Thyroid gland (tissue), 4 donors: ENCODE measurements at regions not wholly inside any gene's neighbourhood (a gene's known extent, or its start where the extent isn't known, plus 50 kb on each side); places are given as distances from the start of the nearest gene placed in this dataset.

Experiments used
- CTCF ChIP-seq, 6 experiments: fragments of 200-600 bp in 3 of 6; fragments of 450-650 bp in 3 of 6; sonication (generic) in 3 of 6; IDR thresholded peaks; one replicate each; pipeline ENCODE4 v1.5.1; 2016 to 2019; ENCODE audit warnings: antibody characterized with exemption in 6 of 6, mild to moderate bottlenecking in 2 of 6, inconsistent platforms in 1 of 6, moderate library complexity in 1 of 6
- POLR2A ChIP-seq, 2 donors: fragments of 450-650 bp; IDR thresholded peaks; one replicate each; pipeline ENCODE4 v1.6.1; 2017; ENCODE audit warnings: antibody characterized with exemption in 2 of 2, mild to moderate bottlenecking in 2 of 2, moderate library complexity in 1 of 2

GRCh38 chr6:54037277-54037779 is 73.9 kb upstream of the MLIP start:
- TF ChIP-seq CTCF (IDR thresholded peaks at IDR 0.05) = no peak
- no peak for TF ChIP-seq POLR2A (IDR thresholded peaks at IDR 0.05)
